ENCODE measurements at regions not wholly inside any gene's neighbourhood (a gene's known extent, or its start where the extent isn't known, plus 50 kb on each side); places are given as distances from the start of the nearest gene placed in this dataset.

- TF ChIP-seq CTCF (IDR thresholded peaks at IDR 0.05 in 4 of 5, conservative IDR thresholded peaks at IDR 0.05 in 1 of 5) (no peak), POLR2A (IDR thresholded peaks at IDR 0.05) (no peak)
Observed at GRCh38 chr6:164062872-164063271, 648.4 kb downstream of the QKI start.

All from gastrocnemius medialis (tissue), 4 donors.